Endothelial cell of umbilical vein (primary cell): ENCODE measurements at regions not wholly inside any gene's neighbourhood (a gene's known extent, or its start where the extent isn't known, plus 50 kb on each side); places are given as distances from the start of the nearest gene placed in this dataset.

ENCODE experiments used
- EZH2 ChIP-seq: IDR thresholded peaks from 2 replicates; pipeline ENCODE4 v1.6.1; 2012; ENCODE audit warnings: borderline replicate concordance, low read depth, mild to moderate bottlenecking, moderate library complexity, low read length, inconsistent platforms; ENCODE audit not compliant: severe bottlenecking
- POLR2AphosphoS5 ChIP-seq: IDR thresholded peaks from 2 replicates; pipeline ENCODE4 v1.6.1; 2012; ENCODE audit warnings: low read depth, mild to moderate bottlenecking, control low read depth, low read length, moderate library complexity; ENCODE audit not compliant: insufficient read depth
- TF ChIP-seq, protein P1 (sequence below), 2 donors: IDR thresholded peaks; 1 replicate in 1 of 2; 2 replicates in 1 of 2; pipeline ENCODE4 v1.5.1; 2011; ENCODE audit warnings: low read length in 2 of 2, mild to moderate bottlenecking in 2 of 2, moderate library complexity in 2 of 2, control low read depth in 1 of 2, inconsistent platforms in 1 of 2, low read depth in 1 of 2; ENCODE audit not compliant: insufficient read depth in 1 of 2; ENCODE audit errors: extremely low read depth in 1 of 2
- TF ChIP-seq, protein P2 (sequence below): IDR thresholded peaks from 2 replicates; pipeline ENCODE4 v1.6.1; 2011; ENCODE audit not compliant: insufficient read depth, insufficient read length

DNA sequence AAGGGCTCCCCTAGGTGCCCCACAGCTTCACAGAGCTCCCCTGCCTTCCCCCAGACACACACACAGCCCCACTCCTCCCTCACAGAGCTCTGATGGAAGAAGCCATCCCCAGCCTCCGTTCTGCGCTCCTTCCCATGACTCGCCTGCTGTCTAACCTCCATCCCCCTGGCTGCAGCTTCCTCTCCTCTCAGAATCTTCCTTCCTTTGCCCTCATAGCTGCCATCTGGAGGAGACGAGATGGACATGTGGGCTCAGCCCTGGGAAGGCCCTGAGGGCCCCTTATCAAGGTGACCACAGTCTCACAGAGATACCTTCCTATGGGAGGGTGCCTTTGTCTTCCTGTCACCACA lies 94.3 kb downstream of the PCDH1 start:
- TF ChIP-seq EZH2 (no peak), POLR2AphosphoS5 (no peak)
- TF ChIP-seq, protein P1, sequence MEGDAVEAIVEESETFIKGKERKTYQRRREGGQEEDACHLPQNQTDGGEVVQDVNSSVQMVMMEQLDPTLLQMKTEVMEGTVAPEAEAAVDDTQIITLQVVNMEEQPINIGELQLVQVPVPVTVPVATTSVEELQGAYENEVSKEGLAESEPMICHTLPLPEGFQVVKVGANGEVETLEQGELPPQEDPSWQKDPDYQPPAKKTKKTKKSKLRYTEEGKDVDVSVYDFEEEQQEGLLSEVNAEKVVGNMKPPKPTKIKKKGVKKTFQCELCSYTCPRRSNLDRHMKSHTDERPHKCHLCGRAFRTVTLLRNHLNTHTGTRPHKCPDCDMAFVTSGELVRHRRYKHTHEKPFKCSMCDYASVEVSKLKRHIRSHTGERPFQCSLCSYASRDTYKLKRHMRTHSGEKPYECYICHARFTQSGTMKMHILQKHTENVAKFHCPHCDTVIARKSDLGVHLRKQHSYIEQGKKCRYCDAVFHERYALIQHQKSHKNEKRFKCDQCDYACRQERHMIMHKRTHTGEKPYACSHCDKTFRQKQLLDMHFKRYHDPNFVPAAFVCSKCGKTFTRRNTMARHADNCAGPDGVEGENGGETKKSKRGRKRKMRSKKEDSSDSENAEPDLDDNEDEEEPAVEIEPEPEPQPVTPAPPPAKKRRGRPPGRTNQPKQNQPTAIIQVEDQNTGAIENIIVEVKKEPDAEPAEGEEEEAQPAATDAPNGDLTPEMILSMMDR (IDR thresholded peaks at IDR 0.05; ENCODE audit: extremely low read depth in 1 of 2, insufficient read depth in 1 of 2, low read depth in 1 of 2, low read length in 2 of 2) = no peak
- TF ChIP-seq, protein P2, sequence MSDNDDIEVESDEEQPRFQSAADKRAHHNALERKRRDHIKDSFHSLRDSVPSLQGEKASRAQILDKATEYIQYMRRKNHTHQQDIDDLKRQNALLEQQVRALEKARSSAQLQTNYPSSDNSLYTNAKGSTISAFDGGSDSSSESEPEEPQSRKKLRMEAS = no peak
